Naive thymus-derived CD8-positive, alpha-beta T cell (primary cell): ENCODE measurements at regions not wholly inside any gene's neighbourhood (a gene's known extent, or its start where the extent isn't known, plus 50 kb on each side); places are given as distances from the start of the nearest gene placed in this dataset.

Experiments used
- ATAC-seq, 2 donors: fragments of 150-1000 bp; cut with Tn5 transposase in 1 of 2; sonication (Bioruptor Pico), chemical (Tn5 transposase) in 1 of 2; 1 replicate in 1 of 2; 2 replicates in 1 of 2; pipeline ENCODE4 v1.10.0; 2021; ENCODE audit warnings: mild to moderate bottlenecking in 2 of 2, moderate library complexity in 2 of 2
- POLR2A ChIA-PET: fragments of 350-600 bp; sonication (Branson Sonifier 250); formaldehyde crosslinking; loops from one replicate; lab custom pipeline; 2021; ENCODE audit warnings: antibody characterized with exemption; lab: Charles Lee
- DNase-seq, 10 donors: peaks; one replicate each; pipeline versions ENCODE4 v3.0.0 to v3.0.0-alpha.2; 2020 to 2022
- H3K27ac Mint-ChIP-seq, 10 donors: one replicate each; pipeline ENCODE4 v1.8.0; 2020 to 2022; ENCODE audit warnings: mild to moderate bottlenecking in 10 of 10, mixed read lengths in 10 of 10, moderate library complexity in 4 of 10, inconsistent platforms in 1 of 10
- H3K27me3 Mint-ChIP-seq, 5 donors: one replicate each; pipeline ENCODE4 v1.8.0; 2021 to 2022; ENCODE audit warnings: mixed read lengths in 5 of 5
- H3K36me3 Mint-ChIP-seq, 3 donors: one replicate each; pipeline ENCODE4 v1.8.0; 2020 to 2022; ENCODE audit warnings: mixed read lengths in 3 of 3, mild to moderate bottlenecking in 2 of 3, inconsistent platforms in 1 of 3
- H3K4me1 Mint-ChIP-seq, 4 donors: one replicate each; pipeline ENCODE4 v1.8.0; 2021 to 2022; ENCODE audit warnings: mixed read lengths in 4 of 4
- H3K4me3 Mint-ChIP-seq, 10 donors: one replicate each; pipeline ENCODE4 v1.8.0; 2020 to 2022; ENCODE audit warnings: mild to moderate bottlenecking in 10 of 10, mixed read lengths in 10 of 10, moderate library complexity in 6 of 10, inconsistent platforms in 1 of 10
- H3K9me3 Mint-ChIP-seq, 9 donors: one replicate each; pipeline ENCODE4 v1.8.0; 2020 to 2022; ENCODE audit warnings: mixed read lengths in 9 of 9, mild to moderate bottlenecking in 3 of 9, inconsistent platforms in 1 of 9, moderate library complexity in 1 of 9

DNA sequence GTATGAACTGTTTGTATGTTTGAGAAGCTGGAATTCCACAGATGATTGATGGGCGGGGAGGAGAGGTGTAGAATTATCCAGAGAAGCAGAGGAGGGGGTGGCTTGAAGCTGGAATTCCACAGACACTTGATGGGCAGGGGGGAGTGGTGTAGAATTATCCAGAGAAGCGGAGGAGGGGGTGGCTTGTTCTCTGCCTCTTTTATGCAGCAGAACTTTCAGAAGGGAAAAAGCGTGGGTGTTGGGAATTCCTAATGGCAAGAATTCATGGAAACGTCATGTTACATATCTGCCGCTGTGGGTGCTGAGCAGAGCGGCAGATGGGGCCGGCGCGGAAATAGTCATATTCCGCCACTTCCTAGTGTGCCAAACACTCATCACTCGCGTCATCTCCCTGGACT is 167.9 kb upstream of the KCNG1 start:
- ATAC-seq (no peak), DNase-seq (no peak)
- no peak overlapping the region for H3K4me3 Mint-ChIP-seq
- H3K4me1 Mint-ChIP-seq, result no peaks in the 10 kb centered on the region
- H3K27me3 Mint-ChIP-seq, result peaks cover 9 to 48% (median 18%) of the 10 kb centered on the region in 5 donors
- H3K9me3 Mint-ChIP-seq, result peaks cover 0 to 2% (median 0%) of the 10 kb centered on the region in 9 donors
- no peaks in the 10 kb centered on the region for H3K36me3 Mint-ChIP-seq
- H3K27ac Mint-ChIP-seq, result no peak overlapping the region
- POLR2A ChIA-PET, result no interaction called here

- no peak for ATAC-seq
- POLR2A ChIA-PET, result no interaction called here
- Mint-ChIP-seq H3K27me3 (peaks cover 9 to 46% (median 15%) of the 10 kb centered on the region in 5 donors), H3K36me3 (no peaks in the 10 kb centered on the region), H3K4me1 (no peaks in the 10 kb centered on the region), H3K27ac (no peak overlapping the region), H3K4me3 (no peak overlapping the region), H3K9me3 (peaks cover 0 to 2% (median 0%) of the 10 kb centered on the region in 9 donors)
- no peak for DNase-seq
Measured at GRCh38 chr20:51189814-51190782, 167.2 kb upstream of the KCNG1 start.

DNA sequence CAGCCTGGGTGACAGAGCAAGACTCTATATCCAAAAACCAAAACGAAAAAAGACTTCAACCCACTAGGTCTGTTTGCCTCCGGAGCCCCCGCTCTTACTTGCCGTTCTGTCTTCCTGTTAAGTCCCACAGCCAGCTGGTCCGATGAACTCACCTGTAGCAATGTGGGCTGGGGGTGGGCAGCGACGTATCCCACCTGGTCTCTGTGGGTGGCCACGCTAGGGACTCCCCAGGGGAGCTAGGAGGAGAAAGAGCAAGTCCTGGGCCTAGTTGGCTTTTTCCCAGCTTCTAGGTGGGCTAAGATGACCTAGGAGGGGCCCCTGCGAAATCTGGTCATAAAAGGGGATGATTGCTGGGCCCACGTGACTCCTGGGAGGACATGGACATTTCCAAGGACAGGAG is 166.0 kb upstream of the KCNG1 start:
- Mint-ChIP-seq H3K9me3 (peaks cover 0 to 2% (median 0%) of the 10 kb centered on the region in 9 donors), H3K36me3 (no peaks in the 10 kb centered on the region), H3K4me1 (no peaks in the 10 kb centered on the region), H3K27ac (no peak overlapping the region), H3K4me3 (no peak overlapping the region), H3K27me3 (peaks cover 9 to 45% (median 13%) of the 10 kb centered on the region in 5 donors)
- DNase-seq (no peak), ATAC-seq (no peak)
- POLR2A ChIA-PET, result no interaction called here

GRCh38 chr20:51187261-51187660 is 164.4 kb upstream of the KCNG1 start:
- Mint-ChIP-seq H3K36me3 (no peaks in the 10 kb centered on the region), H3K9me3 (peaks cover 0 to 2% (median 0%) of the 10 kb centered on the region in 9 donors), H3K27ac (no peak overlapping the region), H3K4me1 (no peaks in the 10 kb centered on the region), H3K27me3 (peaks cover 9 to 45% (median 12%) of the 10 kb centered on the region in 5 donors), H3K4me3 (no peak overlapping the region)
- DNase-seq, result no peak
- no peak for ATAC-seq
- POLR2A ChIA-PET, result no interaction called here

- Mint-ChIP-seq H3K9me3 (peaks cover 0 to 2% (median 0%) of the 10 kb centered on the region in 9 donors), H3K4me1 (no peaks in the 10 kb centered on the region), H3K36me3 (no peaks in the 10 kb centered on the region), H3K27ac (no peak overlapping the region), H3K4me3 (no peak overlapping the region), H3K27me3 (peaks cover 11 to 45% (median 16%) of the 10 kb centered on the region in 5 donors)
- DNase-seq (no peak), ATAC-seq (no peak)
- POLR2A ChIA-PET, result no interaction called here
Measured at GRCh38 chr20:51185861-51186260, 163.0 kb upstream of the KCNG1 start.

GRCh38 chr20:51185277-51185676 is 162.4 kb upstream of the KCNG1 start:
- Mint-ChIP-seq H3K4me3 (no peak overlapping the region), H3K4me1 (no peaks in the 10 kb centered on the region), H3K36me3 (no peaks in the 10 kb centered on the region), H3K27ac (no peak overlapping the region), H3K9me3 (peaks cover 0 to 2% (median 0%) of the 10 kb centered on the region in 9 donors), H3K27me3 (peaks cover 11 to 49% (median 18%) of the 10 kb centered on the region in 5 donors)
- ATAC-seq, result no peak
- POLR2A ChIA-PET, result no interaction called here
- no peak for DNase-seq

GRCh38 chr20:51184289-51184688 is 161.4 kb upstream of the KCNG1 start:
- POLR2A ChIA-PET, result no interaction called here
- H3K4me1 Mint-ChIP-seq, result no peaks in the 10 kb centered on the region
- H3K4me3 Mint-ChIP-seq, result no peak overlapping the region
- H3K36me3 Mint-ChIP-seq, result no peaks in the 10 kb centered on the region
- peaks cover 20 to 52% (median 24%) of the 10 kb centered on the region in 5 donors for H3K27me3 Mint-ChIP-seq
- DNase-seq, result no peak
- peaks cover 0 to 2% (median 0%) of the 10 kb centered on the region in 9 donors for H3K9me3 Mint-ChIP-seq
- ATAC-seq, result no peak
- H3K27ac Mint-ChIP-seq, result no peak overlapping the region

DNA sequence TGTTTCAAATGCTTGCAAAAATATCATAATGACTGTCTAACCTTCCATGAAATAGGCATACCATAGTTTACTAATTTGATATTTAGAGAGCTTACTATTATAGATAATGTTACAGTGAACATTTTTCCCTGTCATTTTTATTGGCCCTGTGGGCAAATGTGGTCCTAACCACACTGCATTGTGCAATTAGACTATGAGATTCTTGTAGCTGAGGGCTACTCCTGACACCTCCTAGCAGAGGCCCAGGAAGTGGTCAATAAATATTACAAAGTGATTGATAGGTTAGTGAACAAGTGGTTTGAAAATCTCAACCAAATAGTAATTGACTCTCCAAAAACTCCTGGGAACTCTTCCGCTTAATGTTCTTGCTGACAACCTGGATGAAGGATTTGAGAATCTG is 160.5 kb upstream of the KCNG1 start:
- POLR2A ChIA-PET, result no interaction called here
- no peak overlapping the region for H3K4me3 Mint-ChIP-seq
- H3K27ac Mint-ChIP-seq, result no peak overlapping the region
- peaks cover 19 to 44% (median 24%) of the 10 kb centered on the region in 5 donors for H3K27me3 Mint-ChIP-seq
- no peaks in the 10 kb centered on the region for H3K36me3 Mint-ChIP-seq
- no peaks in the 10 kb centered on the region for H3K4me1 Mint-ChIP-seq
- no peak for ATAC-seq
- H3K9me3 Mint-ChIP-seq, result peaks cover 0 to 2% (median 0%) of the 10 kb centered on the region in 9 donors
- DNase-seq, result no peak

DNA sequence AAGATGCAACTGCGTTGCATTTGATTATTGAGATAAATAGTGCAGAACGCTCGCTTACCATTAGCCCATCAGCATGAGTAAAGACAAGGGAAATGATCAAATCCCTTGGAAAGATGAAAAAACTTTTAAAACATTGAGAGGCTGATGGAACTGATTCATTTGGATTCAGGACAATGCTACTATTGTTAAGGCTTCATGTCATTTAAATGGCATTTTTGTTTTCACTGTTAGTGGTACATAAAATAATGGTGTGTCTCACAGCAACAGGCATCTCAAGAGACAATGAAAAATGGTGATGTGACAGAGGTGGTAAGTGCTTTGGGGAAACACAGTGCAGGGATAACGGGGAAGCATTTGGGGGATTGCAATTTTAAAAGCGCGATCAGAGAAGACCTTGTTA is 159.7 kb upstream of the KCNG1 start:
- DNase-seq, result no peak
- peaks cover 17 to 36% (median 21%) of the 10 kb centered on the region in 5 donors for H3K27me3 Mint-ChIP-seq
- H3K27ac Mint-ChIP-seq, result no peak overlapping the region

GRCh38 chr20:51178153-51178552 is 155.2 kb upstream of the KCNG1 start:
- Mint-ChIP-seq H3K9me3 (no peaks in the 10 kb centered on the region), H3K27me3 (peaks cover 16 to 28% (median 19%) of the 10 kb centered on the region in 5 donors), H3K27ac (no peak overlapping the region), H3K36me3 (no peaks in the 10 kb centered on the region), H3K4me1 (no peaks in the 10 kb centered on the region), H3K4me3 (no peak overlapping the region)
- DNase-seq (no peak), ATAC-seq (no peak)
- POLR2A ChIA-PET, result no interaction called here

More for the DNA sequence above, 159.7 kb upstream of the KCNG1 start:
- Mint-ChIP-seq H3K36me3 (no peaks in the 10 kb centered on the region), H3K9me3 (no peaks in the 10 kb centered on the region), H3K4me1 (no peaks in the 10 kb centered on the region), H3K4me3 (no peak overlapping the region)
- no peak for ATAC-seq
- POLR2A ChIA-PET, result no interaction called here

DNA sequence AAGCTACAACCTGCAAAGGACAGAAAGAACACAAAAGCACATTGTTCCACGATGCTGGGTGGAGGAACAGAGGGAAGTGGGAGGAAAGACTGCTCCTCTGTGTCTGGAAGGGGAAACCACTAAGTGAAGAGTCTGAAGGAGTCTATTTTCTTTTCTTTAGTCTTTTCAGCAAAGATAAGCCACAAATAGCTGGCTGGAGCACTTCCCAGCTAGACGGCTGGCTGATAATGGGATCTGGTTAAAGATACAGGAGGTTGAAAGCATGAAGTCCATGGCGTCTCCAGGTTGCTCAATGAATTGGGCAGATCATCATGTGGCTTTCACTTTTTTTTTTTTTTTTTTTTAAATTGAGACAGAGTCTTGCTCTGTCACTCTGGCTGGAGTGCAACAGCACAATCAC is 154.0 kb upstream of the KCNG1 start:
- H3K27ac Mint-ChIP-seq, result no peak overlapping the region
- H3K4me1 Mint-ChIP-seq, result no peaks in the 10 kb centered on the region
- H3K27me3 Mint-ChIP-seq, result peaks cover 17 to 40% (median 29%) of the 10 kb centered on the region in 5 donors
- no peak overlapping the region for H3K4me3 Mint-ChIP-seq
- H3K36me3 Mint-ChIP-seq, result no peaks in the 10 kb centered on the region
- POLR2A ChIA-PET, result interaction anchor here (0.6 kb wide), 1 partner anchor 11 kb away, joined by 6 read pairs; no protein-coding TSS in a partner anchor
- ATAC-seq (no peak), DNase-seq (no peak)
- H3K9me3 Mint-ChIP-seq, result no peaks in the 10 kb centered on the region

GRCh38 chr20:51176446-51176845 is 153.5 kb upstream of the KCNG1 start:
- peaks cover 15 to 44% (median 26%) of the 10 kb centered on the region in 5 donors for H3K27me3 Mint-ChIP-seq
- H3K9me3 Mint-ChIP-seq, result no peaks in the 10 kb centered on the region
- ATAC-seq, result no peak
- H3K36me3 Mint-ChIP-seq, result no peaks in the 10 kb centered on the region
- no peak overlapping the region for H3K27ac Mint-ChIP-seq
- DNase-seq, result no peak
- H3K4me1 Mint-ChIP-seq, result no peaks in the 10 kb centered on the region
- POLR2A ChIA-PET, result no interaction called here
- H3K4me3 Mint-ChIP-seq, result no peak overlapping the region

DNA sequence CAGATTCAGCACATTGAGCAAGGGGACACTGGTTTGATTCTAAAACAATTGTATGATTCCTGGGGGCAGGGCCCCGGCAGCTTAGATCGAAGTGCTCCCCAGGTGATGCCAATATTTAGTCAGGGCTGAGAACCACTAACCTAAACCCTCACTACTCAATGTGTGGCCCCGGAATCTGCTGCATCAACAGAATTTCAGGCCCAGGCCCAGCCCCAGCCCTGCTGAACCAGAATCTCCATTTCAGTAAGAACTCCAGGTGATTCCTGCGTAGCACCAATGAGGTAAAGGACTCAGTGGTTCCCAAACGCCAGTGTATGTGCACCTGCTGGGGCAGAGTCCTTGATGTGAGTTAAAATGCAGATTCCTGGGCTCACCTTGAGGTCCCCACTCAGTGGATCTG is 152.8 kb upstream of the KCNG1 start:
- no peak overlapping the region for H3K4me3 Mint-ChIP-seq
- POLR2A ChIA-PET, result no interaction called here
- peaks cover 15 to 46% (median 27%) of the 10 kb centered on the region in 5 donors for H3K27me3 Mint-ChIP-seq
- DNase-seq (no peak), ATAC-seq (no peak)
- peaks cover 0 to 2% (median 0%) of the 10 kb centered on the region in 9 donors for H3K9me3 Mint-ChIP-seq
- no peak overlapping the region for H3K27ac Mint-ChIP-seq
- H3K4me1 Mint-ChIP-seq, result no peaks in the 10 kb centered on the region
- H3K36me3 Mint-ChIP-seq, result no peaks in the 10 kb centered on the region
